ENCODE measurements at regions not wholly inside any gene's neighbourhood (a gene's known extent, or its start where the extent isn't known, plus 50 kb on each side); places are given as distances from the start of the nearest gene placed in this dataset.

DNA sequence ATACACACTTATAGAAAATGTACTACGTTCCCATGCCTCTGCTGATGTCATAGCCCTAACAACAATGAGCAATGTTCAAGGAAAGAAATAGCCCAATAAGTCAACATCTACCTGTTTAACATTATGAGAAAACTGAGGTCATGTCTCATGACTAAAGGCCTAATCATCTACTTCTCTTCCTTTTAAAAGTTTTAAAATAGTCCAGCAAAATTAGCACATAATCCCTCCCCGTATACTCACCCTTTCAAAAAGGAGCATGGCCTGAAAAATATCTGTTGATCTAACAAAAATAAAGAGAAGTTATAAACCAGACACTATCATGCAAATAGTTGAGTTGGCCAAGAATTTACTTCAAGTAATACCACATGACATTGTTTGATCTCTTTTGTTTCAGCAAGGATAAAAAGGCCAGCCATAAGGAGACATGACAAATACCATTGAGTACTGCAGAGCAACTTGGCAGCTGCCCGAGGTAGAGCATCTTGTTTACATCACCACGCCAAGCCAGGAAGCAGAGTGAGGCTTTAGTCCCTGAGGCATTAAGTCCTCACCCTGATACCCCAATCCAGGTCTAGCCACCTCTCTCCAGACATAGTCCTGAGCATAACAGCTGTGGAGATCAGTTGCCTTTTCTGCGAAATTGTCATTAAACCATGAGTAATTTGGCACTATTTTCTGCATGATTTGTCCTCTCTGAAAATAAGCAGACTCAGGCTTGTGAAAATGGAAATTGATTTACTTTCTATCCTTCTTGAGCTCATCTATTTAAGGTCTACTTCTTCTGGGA, 137.4 kb upstream of the ETAA1 start:
- H3K9me3 ChIP-seq (ENCODE audit: control insufficient read depth, insufficient read depth, low read length), result no peaks in the 10 kb centered on the region
- no peaks in the 10 kb centered on the region for H3K27me3 ChIP-seq (ENCODE audit: control insufficient read depth, insufficient read depth, low read length)
- H3K4me1 ChIP-seq (ENCODE audit: control insufficient read depth, insufficient read depth, low read length), result no peaks in the 10 kb centered on the region
- no peak overlapping the region for H3K9ac ChIP-seq (ENCODE audit: low read depth, low read length)
- no peak overlapping the region for H3K27ac ChIP-seq (ENCODE audit: low read depth, low read length)
- H3K4me3 ChIP-seq (ENCODE audit: low read depth, low read length), result no peak overlapping the region
- no peaks in the 10 kb centered on the region for H3K36me3 ChIP-seq (ENCODE audit: control insufficient read depth, insufficient read depth, low read length)

DNA sequence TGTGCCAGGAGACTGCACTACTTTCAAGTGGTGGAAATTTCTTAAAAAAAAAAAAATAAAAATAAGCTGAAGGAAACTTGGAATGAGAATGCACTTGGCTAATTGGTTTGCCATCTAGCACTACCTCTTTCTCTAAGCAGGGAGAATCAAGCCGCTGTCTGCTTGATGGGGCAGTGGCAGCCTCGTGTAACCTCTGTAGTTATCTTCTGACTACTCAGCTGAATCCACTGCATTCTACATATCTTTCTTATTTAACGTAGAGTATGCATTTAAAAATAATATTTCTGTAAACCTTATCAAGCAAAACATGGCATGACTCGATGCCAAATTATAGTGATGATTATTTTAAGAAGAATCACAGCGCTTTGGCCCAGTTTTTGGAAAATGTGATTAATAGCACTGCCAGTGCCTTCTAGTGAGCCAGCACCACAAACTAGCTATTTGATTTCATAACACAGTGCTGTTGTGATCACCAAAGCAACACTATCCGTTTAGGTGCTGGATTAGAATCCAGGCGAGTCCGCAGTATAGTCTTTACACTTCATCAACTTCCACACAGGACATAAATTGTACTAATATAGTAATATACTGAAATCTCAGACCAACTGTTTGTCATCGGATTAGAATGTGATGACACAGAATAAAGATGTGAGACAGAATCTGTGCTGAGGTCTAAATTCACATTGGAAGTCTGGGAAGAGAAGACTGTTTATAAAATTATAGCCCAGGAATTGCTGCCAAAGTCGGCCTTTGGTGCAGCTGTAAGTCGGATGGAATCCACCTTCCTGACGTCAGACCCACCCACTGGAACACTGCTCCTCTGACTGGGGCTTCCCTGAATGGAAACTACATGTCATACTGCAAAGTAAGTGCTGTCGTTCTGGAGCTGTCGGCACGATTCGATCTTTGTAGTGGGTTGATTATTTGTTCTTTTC, 136.5 kb upstream of the ETAA1 start:
- H3K4me3 ChIP-seq (ENCODE audit: low read depth, low read length), result no peak overlapping the region

DNA sequence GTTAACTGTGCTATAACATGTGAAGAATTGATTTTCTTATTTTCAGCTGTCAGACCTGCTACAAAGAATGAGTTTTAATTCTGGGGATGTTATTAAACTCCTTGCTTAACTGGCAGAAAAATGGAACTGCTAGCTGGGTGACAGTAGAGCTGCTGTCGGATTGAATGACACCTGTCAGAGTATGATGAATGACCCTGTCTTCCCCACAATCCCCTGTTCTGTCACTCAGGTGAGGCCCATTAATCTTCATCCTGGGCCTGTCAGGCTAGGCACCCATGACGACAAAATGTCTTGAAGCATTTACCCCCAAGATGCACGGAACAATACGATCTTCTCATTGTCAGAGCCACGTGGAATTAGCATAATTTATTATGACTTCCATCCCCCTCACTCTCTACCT, 129.9 kb upstream of the ETAA1 start:
- Histone ChIP-seq H3K9me3 (ENCODE audit: control insufficient read depth, insufficient read depth, low read length) (no peaks in the 10 kb centered on the region), H3K4me1 (ENCODE audit: control insufficient read depth, insufficient read depth, low read length) (no peaks in the 10 kb centered on the region), H3K9ac (ENCODE audit: low read depth, low read length) (no peak overlapping the region), H3K27me3 (ENCODE audit: control insufficient read depth, insufficient read depth, low read length) (no peaks in the 10 kb centered on the region), H3K27ac (ENCODE audit: low read depth, low read length) (no peak overlapping the region), H3K4me3 (ENCODE audit: low read depth, low read length) (no peak overlapping the region), H3K36me3 (ENCODE audit: control insufficient read depth, insufficient read depth, low read length) (no peaks in the 10 kb centered on the region)

More for the DNA sequence above, 136.5 kb upstream of the ETAA1 start:
- Histone ChIP-seq H3K36me3 (ENCODE audit: control insufficient read depth, insufficient read depth, low read length) (no peaks in the 10 kb centered on the region), H3K9ac (ENCODE audit: low read depth, low read length) (no peak overlapping the region), H3K27ac (ENCODE audit: low read depth, low read length) (no peak overlapping the region), H3K27me3 (ENCODE audit: control insufficient read depth, insufficient read depth, low read length) (no peaks in the 10 kb centered on the region), H3K9me3 (ENCODE audit: control insufficient read depth, insufficient read depth, low read length) (no peaks in the 10 kb centered on the region), H3K4me1 (ENCODE audit: control insufficient read depth, insufficient read depth, low read length) (no peaks in the 10 kb centered on the region)

GRCh38 chr2:67268797-67269196, 128.3 kb upstream of the ETAA1 start:
- H3K9ac ChIP-seq (ENCODE audit: low read depth, low read length), result no peak overlapping the region
- H3K36me3 ChIP-seq (ENCODE audit: control insufficient read depth, insufficient read depth, low read length), result no peaks in the 10 kb centered on the region
- H3K27ac ChIP-seq (ENCODE audit: low read depth, low read length), result no peak overlapping the region
- 0 out of 2 replicates have a peak, but pooled peaks cover 6% of the 10 kb centered on the region for H3K4me1 ChIP-seq (ENCODE audit: control insufficient read depth, insufficient read depth, low read length)
- no peaks in the 10 kb centered on the region for H3K27me3 ChIP-seq (ENCODE audit: control insufficient read depth, insufficient read depth, low read length)
- no peaks in the 10 kb centered on the region for H3K9me3 ChIP-seq (ENCODE audit: control insufficient read depth, insufficient read depth, low read length)
- H3K4me3 ChIP-seq (ENCODE audit: low read depth, low read length), result no peak overlapping the region

DNA sequence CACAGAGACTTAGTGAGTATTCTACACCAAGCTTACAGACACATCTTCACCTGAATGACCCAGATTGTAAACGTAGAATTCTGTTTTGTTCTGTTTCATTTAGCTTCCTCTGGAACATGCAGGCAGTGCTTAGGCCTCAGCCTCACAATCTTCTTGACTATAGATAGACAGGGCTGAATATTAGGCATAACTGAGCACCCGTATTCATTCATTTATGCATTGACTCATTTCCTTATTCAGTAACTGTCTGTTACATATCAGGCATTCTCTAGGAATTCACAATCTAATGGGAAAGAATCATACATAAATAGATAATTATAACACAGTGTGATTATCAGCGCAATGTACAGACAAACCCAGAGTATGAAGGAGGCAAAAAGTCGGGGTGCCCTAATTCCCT, 124.9 kb upstream of the ETAA1 start:
- Histone ChIP-seq H3K9me3 (ENCODE audit: control insufficient read depth, insufficient read depth, low read length) (no peaks in the 10 kb centered on the region), H3K9ac (ENCODE audit: low read depth, low read length) (no peak overlapping the region), H3K36me3 (ENCODE audit: control insufficient read depth, insufficient read depth, low read length) (no peaks in the 10 kb centered on the region), H3K4me3 (ENCODE audit: low read depth, low read length) (no peak overlapping the region), H3K27me3 (ENCODE audit: control insufficient read depth, insufficient read depth, low read length) (no peaks in the 10 kb centered on the region), H3K4me1 (ENCODE audit: control insufficient read depth, insufficient read depth, low read length) (0 out of 2 replicates have a peak, but pooled peaks cover 6% of the 10 kb centered on the region), H3K27ac (ENCODE audit: low read depth, low read length) (no peak overlapping the region)

DNA sequence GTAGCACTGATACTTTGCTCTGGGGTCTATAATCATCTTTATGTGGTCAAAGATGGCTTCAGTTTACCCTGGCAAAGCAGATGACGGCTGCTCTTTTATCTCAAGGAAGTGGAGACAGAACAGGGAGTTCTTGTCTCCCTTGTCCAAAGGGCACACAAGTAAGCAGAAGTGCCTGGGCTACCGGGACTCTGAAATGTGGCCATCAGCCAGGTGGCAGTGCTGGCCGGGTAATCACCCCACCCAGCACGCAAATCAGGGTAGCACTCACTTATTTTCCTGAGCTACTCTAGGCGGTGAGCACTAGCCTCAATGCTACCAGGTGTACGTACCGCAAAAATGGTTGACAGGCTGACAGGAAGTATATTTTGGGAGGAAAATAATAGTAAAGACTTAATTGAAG, 119.7 kb upstream of the ETAA1 start:
- H3K4me3 ChIP-seq (ENCODE audit: low read depth, low read length), result no peak overlapping the region
- H3K27ac ChIP-seq (ENCODE audit: low read depth, low read length), result no peak overlapping the region
- H3K4me1 ChIP-seq (ENCODE audit: control insufficient read depth, insufficient read depth, low read length), result 0 out of 2 replicates have a peak, but pooled peaks cover 6% of the 10 kb centered on the region
- H3K9me3 ChIP-seq (ENCODE audit: control insufficient read depth, insufficient read depth, low read length), result no peaks in the 10 kb centered on the region
- H3K27me3 ChIP-seq (ENCODE audit: control insufficient read depth, insufficient read depth, low read length), result no peaks in the 10 kb centered on the region
- no peaks in the 10 kb centered on the region for H3K36me3 ChIP-seq (ENCODE audit: control insufficient read depth, insufficient read depth, low read length)
- H3K9ac ChIP-seq (ENCODE audit: low read depth, low read length), result no peak overlapping the region

- no peaks in the 10 kb centered on the region for H3K27me3 ChIP-seq (ENCODE audit: control insufficient read depth, insufficient read depth, low read length)
- no peak overlapping the region for H3K4me3 ChIP-seq (ENCODE audit: low read depth, low read length)
- no peak overlapping the region for H3K27ac ChIP-seq (ENCODE audit: low read depth, low read length)
- H3K36me3 ChIP-seq (ENCODE audit: control insufficient read depth, insufficient read depth, low read length), result no peaks in the 10 kb centered on the region
- H3K9ac ChIP-seq (ENCODE audit: low read depth, low read length), result no peak overlapping the region
- H3K4me1 ChIP-seq (ENCODE audit: control insufficient read depth, insufficient read depth, low read length), result no peaks in the 10 kb centered on the region
- H3K9me3 ChIP-seq (ENCODE audit: control insufficient read depth, insufficient read depth, low read length), result no peaks in the 10 kb centered on the region
Observed at GRCh38 chr2:67281101-67281500, 116.0 kb upstream of the ETAA1 start.

DNA sequence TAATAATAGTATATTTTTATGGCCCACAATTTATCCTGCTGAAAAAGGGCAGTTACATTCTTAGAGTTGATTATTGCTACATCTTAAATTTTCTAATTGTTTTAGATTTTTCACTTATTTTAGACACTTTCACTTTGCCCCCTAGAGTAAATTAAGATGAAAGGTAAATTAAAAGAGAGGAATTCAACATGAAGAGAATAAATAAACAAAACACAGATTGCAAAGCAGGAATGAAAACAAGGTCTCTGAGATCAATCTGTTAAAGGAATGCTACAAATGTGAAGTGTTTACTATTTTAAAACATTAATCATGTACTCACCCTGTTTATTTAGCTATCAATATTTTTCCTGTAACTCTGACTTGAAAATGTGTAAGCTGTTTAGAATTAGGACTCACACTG, 113.5 kb upstream of the ETAA1 start:
- Histone ChIP-seq H3K9me3 (ENCODE audit: control insufficient read depth, insufficient read depth, low read length) (no peaks in the 10 kb centered on the region), H3K36me3 (ENCODE audit: control insufficient read depth, insufficient read depth, low read length) (no peaks in the 10 kb centered on the region), H3K4me1 (ENCODE audit: control insufficient read depth, insufficient read depth, low read length) (no peaks in the 10 kb centered on the region), H3K27me3 (ENCODE audit: control insufficient read depth, insufficient read depth, low read length) (no peaks in the 10 kb centered on the region), H3K9ac (ENCODE audit: low read depth, low read length) (no peak overlapping the region), H3K4me3 (ENCODE audit: low read depth, low read length) (no peak overlapping the region), H3K27ac (ENCODE audit: low read depth, low read length) (no peak overlapping the region)

DNA sequence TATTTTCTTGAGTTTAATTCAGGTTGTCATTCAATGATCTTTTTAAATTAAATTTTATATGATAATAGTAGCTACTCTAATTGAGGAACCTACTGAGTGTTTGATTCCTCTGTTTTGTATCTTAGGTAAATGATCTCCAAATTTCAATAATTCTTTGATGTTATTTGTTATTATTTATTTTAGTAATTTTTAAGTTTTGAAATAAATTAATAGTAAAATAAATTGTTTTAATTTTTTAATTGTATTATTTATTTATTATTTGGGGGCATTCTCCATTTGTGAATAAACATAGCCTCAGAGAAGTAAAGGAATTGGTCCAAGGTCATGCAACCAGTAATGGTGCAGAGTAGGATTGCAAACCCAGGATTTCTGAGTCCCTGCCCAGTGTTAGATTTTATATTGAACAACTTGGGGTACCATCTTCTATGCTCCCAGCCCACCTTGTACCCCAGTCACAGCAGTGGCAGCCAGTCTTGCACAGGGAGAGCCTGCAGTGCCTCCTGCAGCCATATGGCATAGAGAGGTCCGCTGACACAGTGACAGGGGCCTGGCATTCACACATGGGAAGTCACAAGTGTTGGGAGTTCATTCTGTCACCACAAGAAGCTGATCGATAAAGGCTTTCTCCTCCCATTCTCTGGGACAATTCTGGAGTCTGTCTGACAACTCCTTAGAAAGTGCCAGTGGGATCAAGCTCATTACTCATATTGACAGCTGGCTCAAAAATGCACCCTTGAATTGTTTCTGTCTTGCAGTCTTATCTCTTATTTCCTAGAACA, 110.0 kb upstream of the ETAA1 start:
- Histone ChIP-seq H3K27ac (ENCODE audit: low read depth, low read length) (no peak overlapping the region), H3K4me3 (ENCODE audit: low read depth, low read length) (no peak overlapping the region), H3K27me3 (ENCODE audit: control insufficient read depth, insufficient read depth, low read length) (no peaks in the 10 kb centered on the region), H3K9me3 (ENCODE audit: control insufficient read depth, insufficient read depth, low read length) (no peaks in the 10 kb centered on the region), H3K9ac (ENCODE audit: low read depth, low read length) (no peak overlapping the region), H3K4me1 (ENCODE audit: control insufficient read depth, insufficient read depth, low read length) (no peaks in the 10 kb centered on the region), H3K36me3 (ENCODE audit: control insufficient read depth, insufficient read depth, low read length) (no peaks in the 10 kb centered on the region)

GRCh38 chr2:67289271-67289670, 107.9 kb upstream of the ETAA1 start:
- H3K4me1 ChIP-seq (ENCODE audit: control insufficient read depth, insufficient read depth, low read length), result no peaks in the 10 kb centered on the region
- H3K27me3 ChIP-seq (ENCODE audit: control insufficient read depth, insufficient read depth, low read length), result no peaks in the 10 kb centered on the region
- no peak overlapping the region for H3K4me3 ChIP-seq (ENCODE audit: low read depth, low read length)
- H3K9me3 ChIP-seq (ENCODE audit: control insufficient read depth, insufficient read depth, low read length), result no peaks in the 10 kb centered on the region
- no peak overlapping the region for H3K9ac ChIP-seq (ENCODE audit: low read depth, low read length)
- no peak overlapping the region for H3K27ac ChIP-seq (ENCODE audit: low read depth, low read length)
- no peaks in the 10 kb centered on the region for H3K36me3 ChIP-seq (ENCODE audit: control insufficient read depth, insufficient read depth, low read length)

Data from HUES48 (cell line).